ENCODE measurements at regions not wholly inside any gene's neighbourhood (a gene's known extent, or its start where the extent isn't known, plus 50 kb on each side); places are given as distances from the start of the nearest gene placed in this dataset.

DNA sequence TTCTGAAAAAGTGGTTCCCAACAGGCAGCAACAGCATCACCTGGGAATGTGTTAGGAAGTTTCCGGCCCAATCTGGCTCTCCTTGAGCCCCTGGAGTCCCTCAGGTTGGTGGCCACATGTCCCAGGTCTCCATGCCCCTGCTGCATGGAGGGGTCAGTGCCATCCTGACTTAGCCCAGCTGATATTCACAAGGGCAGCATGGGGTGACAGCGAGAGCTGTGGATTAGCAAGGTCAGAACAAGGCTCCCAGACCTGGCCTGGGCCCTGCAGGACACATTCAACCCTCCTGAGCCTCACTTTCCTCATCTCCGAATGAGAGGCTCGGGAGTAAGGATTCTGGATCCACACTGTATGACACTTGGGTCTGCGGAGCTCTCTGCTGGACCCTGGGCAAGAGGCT, 243.8 kb upstream of the TLE3 start:
- Mint-ChIP-seq H3K36me3 (no peaks in the 10 kb centered on the region), H3K4me3 (no peak overlapping the region), H3K27me3 (ENCODE audit: low read depth in 2 of 2) (peaks cover 12 to 27% of the 10 kb centered on the region in 2 donors), H3K9me3 (no peaks in the 10 kb centered on the region), H3K4me1 (no peaks in the 10 kb centered on the region), H3K27ac (no peak overlapping the region)
- no peaks in the 10 kb centered on the region for H3K9me3 ChIP-seq (ENCODE audit: control insufficient read depth, insufficient read depth, low read length)
- 81% methylated on average over 5 of the region's 5 CpGs for WGBS (ENCODE audit: insufficient coverage)
- H3K4me1 ChIP-seq (ENCODE audit: control insufficient read depth, insufficient read depth, low read length): no peaks in the 10 kb centered on the region
- no peak for DNase-seq
- H3K27ac ChIP-seq (ENCODE audit: low read length): no peak overlapping the region
- no peaks in the 10 kb centered on the region for H3K27me3 ChIP-seq (ENCODE audit: control insufficient read depth, insufficient read depth, low read length)
- TF ChIP-seq, protein P1, sequence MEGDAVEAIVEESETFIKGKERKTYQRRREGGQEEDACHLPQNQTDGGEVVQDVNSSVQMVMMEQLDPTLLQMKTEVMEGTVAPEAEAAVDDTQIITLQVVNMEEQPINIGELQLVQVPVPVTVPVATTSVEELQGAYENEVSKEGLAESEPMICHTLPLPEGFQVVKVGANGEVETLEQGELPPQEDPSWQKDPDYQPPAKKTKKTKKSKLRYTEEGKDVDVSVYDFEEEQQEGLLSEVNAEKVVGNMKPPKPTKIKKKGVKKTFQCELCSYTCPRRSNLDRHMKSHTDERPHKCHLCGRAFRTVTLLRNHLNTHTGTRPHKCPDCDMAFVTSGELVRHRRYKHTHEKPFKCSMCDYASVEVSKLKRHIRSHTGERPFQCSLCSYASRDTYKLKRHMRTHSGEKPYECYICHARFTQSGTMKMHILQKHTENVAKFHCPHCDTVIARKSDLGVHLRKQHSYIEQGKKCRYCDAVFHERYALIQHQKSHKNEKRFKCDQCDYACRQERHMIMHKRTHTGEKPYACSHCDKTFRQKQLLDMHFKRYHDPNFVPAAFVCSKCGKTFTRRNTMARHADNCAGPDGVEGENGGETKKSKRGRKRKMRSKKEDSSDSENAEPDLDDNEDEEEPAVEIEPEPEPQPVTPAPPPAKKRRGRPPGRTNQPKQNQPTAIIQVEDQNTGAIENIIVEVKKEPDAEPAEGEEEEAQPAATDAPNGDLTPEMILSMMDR (IDR thresholded peaks at IDR 0.05): no peak
- no peak for ATAC-seq
- no peaks in the 10 kb centered on the region for H3K36me3 ChIP-seq (ENCODE audit: control insufficient read depth, insufficient read depth, low read length)
- intact Hi-C loops (cut with micrococcal nuclease): no loop called here
- H3K4me3 ChIP-seq (ENCODE audit: low read length): no peak overlapping the region

DNA sequence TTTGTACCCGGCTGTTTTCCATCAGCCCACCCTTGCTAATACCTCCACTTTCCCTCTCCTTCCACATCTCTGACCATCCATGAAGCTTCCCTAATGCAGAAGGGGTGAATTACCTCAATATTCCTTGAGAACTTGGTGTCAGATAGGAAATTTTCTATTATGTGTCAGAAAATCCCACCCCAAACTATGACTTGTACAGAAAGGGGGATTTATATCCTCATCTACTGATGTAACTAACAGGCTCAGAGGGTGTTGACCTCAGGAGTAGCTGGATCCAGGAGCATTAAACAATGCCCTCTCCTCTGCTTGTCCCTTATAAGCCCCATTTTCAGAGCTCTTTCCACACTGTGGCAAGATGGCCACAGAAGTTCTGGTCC, 242.8 kb upstream of the TLE3 start:
- Histone ChIP-seq H3K27ac (ENCODE audit: low read length) (no peak overlapping the region), H3K9me3 (ENCODE audit: control insufficient read depth, insufficient read depth, low read length) (no peaks in the 10 kb centered on the region), H3K36me3 (ENCODE audit: control insufficient read depth, insufficient read depth, low read length) (no peaks in the 10 kb centered on the region), H3K4me1 (ENCODE audit: control insufficient read depth, insufficient read depth, low read length) (no peaks in the 10 kb centered on the region), H3K27me3 (ENCODE audit: control insufficient read depth, insufficient read depth, low read length) (no peaks in the 10 kb centered on the region), H3K4me3 (ENCODE audit: low read length) (no peak overlapping the region)
- H3K36me3 Mint-ChIP-seq: no peaks in the 10 kb centered on the region
- no peak for ATAC-seq
- no peaks in the 10 kb centered on the region for H3K9me3 Mint-ChIP-seq
- TF ChIP-seq, protein P1 (IDR thresholded peaks at IDR 0.05): no peak
- H3K4me3 Mint-ChIP-seq: no peak overlapping the region
- intact Hi-C loops (cut with micrococcal nuclease): no loop called here
- 71% methylated on average over 1 of the region's 1 CpG for WGBS (ENCODE audit: insufficient coverage)
- no peak overlapping the region for H3K27ac Mint-ChIP-seq
- no peaks in the 10 kb centered on the region for H3K4me1 Mint-ChIP-seq
- peaks cover 20 to 37% of the 10 kb centered on the region in 2 donors for H3K27me3 Mint-ChIP-seq (ENCODE audit: low read depth in 2 of 2)
- no peak for DNase-seq

DNA sequence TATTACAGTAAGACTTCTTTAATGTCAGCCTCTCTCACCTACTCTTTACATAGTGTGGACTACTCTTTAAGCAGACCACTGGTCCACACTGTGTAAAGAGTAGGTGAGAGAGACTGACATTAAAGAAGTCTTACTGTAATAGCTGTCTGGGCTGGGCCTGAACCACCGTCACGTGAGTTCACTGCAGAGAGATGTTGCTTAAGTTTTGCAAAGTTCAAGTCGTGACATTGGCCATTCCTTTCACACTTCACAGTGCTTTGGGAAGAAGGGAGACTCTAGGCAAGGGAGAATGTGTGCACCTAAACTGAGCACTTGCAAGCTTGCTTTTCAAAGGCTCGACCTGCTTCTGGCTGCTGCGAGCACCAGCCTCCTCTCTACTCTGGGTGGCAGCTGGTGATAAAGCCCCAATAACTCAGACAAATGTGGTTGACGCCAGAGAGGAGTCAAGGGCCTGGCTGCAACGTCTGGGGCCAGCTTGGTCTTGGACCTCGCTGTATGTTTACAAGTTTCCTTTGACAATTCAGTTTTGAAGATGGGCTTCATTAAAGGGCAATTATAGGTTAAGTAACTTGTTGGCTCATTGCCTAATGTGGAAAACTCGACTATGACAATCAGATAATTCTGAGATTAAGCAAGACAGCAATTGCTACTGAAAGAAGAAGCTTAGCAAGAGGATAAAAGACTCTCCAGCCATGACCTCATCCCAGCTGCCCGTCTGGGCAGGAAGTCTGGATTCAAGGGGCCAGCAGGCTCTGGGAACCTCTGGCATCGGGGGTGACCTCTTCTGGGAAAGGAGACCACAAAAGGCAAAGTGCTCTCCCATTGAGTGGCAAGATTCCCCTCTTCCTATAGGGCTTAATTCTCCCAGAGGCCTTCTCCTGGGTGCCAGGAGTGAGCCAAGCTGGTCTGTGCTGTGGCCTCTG, 242.1 kb upstream of the TLE3 start:
- WGBS (ENCODE audit: insufficient coverage): 77% methylated on average over 11 of the region's 11 CpGs
- intact Hi-C loops (cut with micrococcal nuclease): no loop called here
- Mint-ChIP-seq H3K9me3 (no peaks in the 10 kb centered on the region), H3K36me3 (peaks cover 4% of the 10 kb centered on the region), H3K4me3 (no peak overlapping the region), H3K27ac (no peak overlapping the region), H3K27me3 (ENCODE audit: low read depth in 2 of 2) (peaks cover 20 to 38% of the 10 kb centered on the region in 2 donors), H3K4me1 (no peaks in the 10 kb centered on the region)
- H3K4me3 ChIP-seq (ENCODE audit: low read length): no peak overlapping the region
- H3K36me3 ChIP-seq (ENCODE audit: control insufficient read depth, insufficient read depth, low read length): no peaks in the 10 kb centered on the region
- TF ChIP-seq, protein P1 (IDR thresholded peaks at IDR 0.05): no peak
- ATAC-seq: no peak
- no peaks in the 10 kb centered on the region for H3K27me3 ChIP-seq (ENCODE audit: control insufficient read depth, insufficient read depth, low read length)
- DNase-seq: no peak
- H3K9me3 ChIP-seq (ENCODE audit: control insufficient read depth, insufficient read depth, low read length): no peaks in the 10 kb centered on the region
- no peak overlapping the region for H3K27ac ChIP-seq (ENCODE audit: low read length)
- H3K4me1 ChIP-seq (ENCODE audit: control insufficient read depth, insufficient read depth, low read length): no peaks in the 10 kb centered on the region
